NCI-H69 (cell line): ENCODE measurements at regions not wholly inside any gene's neighbourhood (a gene's known extent, or its start where the extent isn't known, plus 50 kb on each side); places are given as distances from the start of the nearest gene placed in this dataset.
"Not testable (repeated sequence)": the region's sequence is repeated elsewhere in the genome, so short reads cannot be mapped to it uniquely, and the experiment has no call there.

Source experiments
- DNase-seq: peaks from one replicate; lab custom pipeline; 2025; lab: John Stamatoyannopoulos, UW

DNA sequence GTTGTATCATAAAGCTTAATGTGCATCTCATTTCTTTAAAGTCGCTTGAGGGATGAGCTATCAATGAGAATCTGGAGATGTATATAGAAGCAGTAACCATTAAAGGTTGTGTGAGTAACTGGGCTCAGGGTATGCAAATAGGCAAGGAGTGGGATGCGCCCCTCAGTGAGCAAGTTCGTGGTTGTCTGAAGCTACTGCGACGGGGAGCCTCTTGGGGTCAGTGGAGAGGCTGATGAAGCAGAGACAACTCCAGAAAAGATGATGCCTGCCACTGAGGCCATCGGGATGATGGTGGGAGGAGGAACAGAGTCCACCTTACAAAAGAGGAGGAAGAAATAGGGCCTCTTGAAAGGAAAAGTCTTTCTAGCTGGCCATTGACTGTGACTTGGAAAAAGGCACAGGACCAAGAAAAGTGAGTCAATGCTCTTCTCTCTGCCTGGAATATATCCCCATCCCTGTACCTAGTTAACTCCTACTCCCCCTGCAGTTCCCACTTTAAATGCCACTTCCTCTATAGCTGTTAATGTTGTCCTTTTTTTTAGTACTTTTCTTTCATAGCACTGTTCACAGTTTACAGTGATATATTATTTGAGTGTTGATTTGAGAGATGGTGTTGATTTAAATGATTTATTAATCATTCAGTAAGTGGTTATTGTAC is 51.4 kb upstream of the LSM6 start:
- DNase-seq = no peak

DNA sequence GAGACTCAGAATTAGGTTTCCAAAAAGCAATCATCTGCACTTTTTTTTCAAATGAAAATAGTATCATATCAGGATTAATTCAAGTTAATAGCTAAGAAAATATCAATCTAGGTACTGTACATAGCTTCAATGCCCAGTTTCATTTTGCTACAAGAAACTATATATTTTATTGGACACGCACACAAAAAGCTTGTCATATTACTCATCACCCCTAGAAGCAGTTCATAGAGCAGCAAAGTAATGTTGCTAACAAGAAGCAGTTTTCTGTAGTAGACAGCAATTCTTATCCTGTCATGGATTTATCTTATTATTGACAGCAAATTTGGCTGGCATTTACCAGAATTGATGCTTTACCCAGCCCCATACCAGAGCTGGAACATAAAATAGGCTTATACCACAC is 52.3 kb upstream of the LSM6 start:
- DNase-seq = no peak

DNA sequence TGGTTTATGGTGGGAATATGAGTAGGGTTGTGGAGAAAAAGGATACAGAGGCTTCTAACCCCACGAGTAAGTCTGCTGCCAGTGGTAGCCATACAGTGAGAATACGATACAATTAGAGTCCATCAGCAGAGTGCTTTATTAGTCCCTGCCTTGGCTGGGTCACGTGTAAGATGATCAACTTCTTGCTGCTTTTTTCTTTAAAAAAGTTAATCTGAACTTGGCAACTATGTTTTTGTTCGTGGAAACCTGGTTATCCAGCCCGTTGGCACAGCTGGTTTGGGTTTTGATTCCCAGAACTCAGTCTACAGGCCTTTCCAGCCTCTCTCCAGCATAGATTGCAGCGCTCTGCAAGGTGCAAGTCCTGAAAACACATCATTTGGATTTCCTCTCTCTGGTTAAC is 53.1 kb upstream of the LSM6 start:
- DNase-seq = no peak

DNA sequence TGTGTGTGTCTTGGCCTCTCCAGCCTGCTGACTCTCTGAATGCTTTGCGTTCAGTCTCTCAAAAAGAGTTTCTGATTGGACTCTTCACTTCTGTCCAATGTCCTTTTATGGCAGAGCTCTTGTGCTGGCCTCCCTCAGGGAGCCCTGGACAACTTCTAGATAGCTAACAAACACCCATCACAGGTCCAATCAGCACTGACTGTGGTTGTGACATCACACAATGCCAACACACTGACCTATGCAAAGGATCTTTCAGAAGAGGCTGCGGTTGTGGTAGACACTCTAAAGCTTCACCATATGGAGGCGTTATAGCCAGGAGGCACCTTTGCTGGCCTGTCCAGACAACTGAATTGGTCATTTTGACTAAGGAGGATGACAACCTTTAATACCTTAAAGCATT is 53.8 kb upstream of the LSM6 start:
- no peak for DNase-seq

DNA sequence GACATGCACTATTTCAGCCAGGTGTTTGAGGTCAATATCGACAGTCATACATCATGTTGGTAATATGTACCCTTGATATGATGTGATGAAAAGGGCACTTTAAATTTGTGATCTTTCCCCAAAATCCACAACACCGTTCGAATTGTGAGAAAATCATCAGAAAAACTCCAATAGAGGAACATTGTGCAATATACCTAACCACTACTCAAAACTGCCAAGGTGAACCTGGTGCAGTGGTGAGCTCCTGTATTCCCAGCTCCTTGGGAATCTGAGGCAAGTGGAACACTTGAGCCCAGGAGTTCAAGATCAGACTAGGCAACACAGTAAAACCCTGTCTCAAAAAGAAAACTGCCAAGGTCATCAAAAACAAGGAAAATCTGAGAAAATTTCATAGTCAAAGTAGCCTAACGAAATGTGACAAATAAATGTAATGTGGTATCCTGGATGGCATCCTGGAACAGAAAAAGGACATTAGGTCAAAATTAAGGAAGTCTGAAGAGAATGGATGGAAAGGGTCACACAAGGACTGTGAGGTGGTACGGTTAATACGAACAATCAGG is 55.6 kb upstream of the LSM6 start:
- DNase-seq = no peak

DNA sequence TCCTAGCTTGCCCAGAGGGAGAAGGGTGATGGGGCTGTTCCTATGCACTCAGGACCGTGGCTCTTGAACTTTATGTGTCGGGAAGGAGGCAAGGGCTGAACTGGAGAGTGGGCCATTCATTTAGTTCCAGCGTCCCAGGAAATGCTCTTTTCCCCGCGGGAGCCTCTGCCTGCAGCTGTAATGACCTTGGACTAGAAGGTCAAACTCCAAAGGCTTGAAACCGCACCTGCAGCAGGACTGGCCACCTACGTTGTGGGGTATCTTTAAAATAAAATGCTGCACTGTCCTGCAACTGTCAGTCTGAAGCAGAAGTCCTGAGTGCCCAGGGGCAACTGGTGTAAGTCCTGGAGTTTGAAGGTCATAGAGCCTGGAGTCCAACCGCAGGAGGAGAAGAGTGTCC is 61.5 kb upstream of the LSM6 start:
- no peak for DNase-seq

DNA sequence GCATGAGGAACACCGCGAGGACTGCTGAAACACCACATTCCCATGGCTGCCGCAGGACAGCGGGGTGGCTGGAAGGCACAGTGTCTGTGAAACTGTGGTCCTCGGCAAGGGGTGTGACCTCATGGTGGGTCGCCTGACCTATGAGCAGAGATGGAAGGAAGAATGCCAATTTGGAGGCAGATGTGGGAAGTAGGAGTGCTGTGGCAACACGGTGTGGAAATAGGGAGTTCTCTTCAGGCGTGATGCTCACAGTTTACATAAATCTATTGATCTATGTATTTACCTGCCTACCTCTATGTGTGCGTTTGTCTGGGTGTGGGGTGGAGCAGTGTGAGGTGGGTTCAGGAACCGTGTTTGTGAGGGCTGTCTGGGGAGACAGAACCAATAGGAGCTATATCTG is 62.3 kb upstream of the LSM6 start:
- DNase-seq = no peak

DNA sequence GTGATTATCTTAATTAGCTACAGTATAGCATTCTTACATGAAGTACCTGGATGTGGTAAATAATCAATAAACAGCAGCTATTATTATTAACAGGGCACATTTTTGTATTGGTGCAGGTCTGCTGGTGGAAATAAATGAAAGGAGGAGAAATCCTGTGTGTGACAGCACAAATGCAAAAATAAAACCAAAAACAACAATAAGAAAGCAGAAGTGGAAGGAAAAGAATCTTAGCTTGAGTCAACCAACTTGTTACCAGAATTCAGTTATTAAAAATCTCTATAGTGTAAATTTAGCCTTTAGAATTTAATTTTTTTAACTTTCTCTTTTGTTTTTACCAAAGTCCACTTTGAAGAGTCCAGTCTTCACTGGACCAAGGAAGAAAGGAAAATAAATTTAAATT is 63.1 kb upstream of the LSM6 start:
- DNase-seq = no peak

DNA sequence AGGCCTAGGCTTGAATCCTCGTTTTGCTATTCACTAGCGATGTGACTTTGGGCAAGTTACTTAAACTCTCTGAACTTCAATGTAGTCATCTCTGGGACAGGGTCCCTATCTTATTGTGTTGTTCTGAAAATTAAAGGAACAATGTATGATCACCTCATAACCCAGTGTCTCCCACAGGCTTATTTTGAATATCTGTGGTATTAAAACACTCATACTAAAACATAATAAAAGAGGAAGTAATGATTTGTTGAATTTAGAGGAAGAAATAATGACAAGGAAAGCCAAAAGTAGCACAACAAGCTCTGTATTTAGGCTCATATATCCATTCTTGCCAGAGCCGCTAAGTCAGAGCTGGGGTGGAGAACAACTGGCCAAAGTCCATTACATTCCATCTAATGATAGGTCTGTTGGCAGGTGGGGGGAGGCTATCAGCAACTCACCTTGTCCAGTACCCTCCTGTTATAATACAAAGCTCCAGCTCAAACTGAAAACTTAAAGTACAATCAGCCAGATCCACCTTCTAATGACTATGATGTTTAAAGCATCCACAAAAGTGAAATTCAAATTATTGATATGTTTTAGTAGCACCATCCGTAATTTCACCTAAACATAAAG is 64.5 kb upstream of the LSM6 start:
- no peak for DNase-seq

DNA sequence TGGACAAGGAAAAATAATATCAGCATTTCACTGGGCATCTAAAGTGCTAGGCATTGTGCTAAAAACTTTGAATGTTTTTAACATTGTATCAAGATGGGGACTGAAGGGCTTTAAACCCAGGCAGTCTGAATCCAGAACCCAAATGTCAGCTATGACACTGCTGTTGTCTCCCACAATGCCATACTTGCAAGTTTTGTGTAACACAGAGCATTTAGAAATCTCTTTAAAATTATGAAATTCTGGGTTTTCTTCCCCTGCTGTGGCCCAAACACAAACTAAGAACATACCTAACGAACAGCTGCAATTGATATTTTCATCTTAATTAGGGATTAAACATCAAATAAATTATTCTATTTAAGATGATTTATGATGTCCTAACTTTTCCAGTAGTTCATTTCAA is 66.8 kb upstream of the LSM6 start:
- DNase-seq = no peak

DNA sequence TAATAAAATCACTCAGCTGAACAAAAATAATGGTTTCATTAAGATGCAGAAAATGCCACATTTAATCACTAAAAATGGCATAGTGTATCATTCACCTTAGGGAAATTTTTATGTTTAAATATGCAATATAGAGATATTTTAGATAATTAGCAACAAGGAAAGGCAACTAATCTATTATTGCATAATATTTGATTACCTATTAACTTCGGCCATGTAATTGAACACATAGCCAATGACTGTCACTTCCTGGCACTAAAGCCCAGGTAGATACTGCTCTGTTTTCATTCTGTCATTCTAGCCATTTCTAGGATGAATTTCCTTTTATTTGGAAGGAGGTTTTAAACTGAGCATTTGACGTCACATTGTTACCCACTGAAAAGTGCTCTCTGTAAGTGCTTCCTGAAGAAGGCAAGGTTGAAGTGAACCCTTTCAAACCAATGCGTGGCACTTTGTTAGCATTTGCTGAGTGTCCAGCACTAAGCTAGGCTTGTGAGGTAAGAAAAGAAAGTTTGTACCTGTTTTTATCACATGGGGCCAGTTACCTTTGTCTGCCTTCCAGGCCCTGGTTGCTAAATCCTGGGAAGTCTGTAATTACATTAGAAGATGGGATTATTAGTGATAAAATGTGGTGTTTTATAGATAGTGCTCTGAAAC is 67.8 kb upstream of the LSM6 start:
- no peak for DNase-seq

DNA sequence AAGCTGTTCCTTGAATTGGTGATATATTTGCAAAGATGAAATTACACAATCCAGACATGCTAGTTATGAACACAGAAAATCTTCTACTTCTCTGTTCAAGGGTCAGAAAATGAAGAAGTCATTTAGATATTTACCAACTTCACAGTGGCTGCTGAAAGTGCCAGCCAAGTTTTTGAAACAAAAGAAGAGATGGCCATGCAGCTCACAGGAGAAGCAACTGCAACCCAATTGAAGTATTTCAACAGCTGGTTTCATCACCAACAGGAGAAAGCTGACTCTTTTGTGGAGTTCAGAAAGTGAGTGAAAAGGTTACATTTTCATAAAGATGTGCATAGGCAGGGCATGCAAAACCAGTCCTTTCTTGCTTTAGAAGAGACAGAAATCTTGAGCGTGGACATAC is 70.1 kb upstream of the LSM6 start:
- DNase-seq = no peak

DNA sequence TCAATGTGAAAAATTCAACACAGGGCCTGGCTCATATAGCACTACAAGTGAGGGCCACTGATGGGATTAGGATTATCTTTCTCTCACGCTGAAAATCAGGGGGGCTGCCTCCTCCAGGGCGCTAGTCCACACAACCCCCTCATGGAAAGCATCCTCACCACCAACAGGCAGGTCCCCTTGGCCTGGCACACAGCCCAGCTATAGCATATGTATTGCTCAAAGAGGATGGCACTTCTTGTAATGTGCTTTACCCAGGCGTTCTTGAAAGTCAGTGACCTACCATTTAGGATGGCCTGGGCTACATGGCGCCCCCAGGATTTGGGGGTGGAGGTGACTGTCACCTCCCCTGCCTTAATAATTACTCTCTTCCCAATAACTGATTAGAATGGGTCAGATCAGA is 71.0 kb upstream of the LSM6 start:
- peak; percentile 4 for DNase-seq

DNA sequence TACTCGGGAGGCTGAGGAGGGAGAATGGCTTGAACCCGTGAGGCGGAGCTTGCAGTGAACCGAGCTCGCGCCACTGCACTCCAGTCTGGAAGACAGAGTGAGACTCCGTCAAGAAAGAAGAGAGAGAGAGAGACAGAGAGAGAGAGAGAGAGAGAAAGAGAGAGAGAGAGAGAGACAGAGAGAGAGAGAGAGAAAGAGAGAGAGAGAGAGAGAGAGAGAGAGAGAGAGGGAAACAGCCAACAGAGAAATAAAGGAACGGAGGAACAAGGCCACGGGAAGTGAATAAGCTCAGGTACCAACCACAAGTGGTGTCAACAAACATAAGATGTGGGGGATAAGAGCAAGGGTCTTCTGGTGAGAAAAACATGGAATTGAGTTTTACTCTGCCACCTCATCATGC is 71.5 kb upstream of the LSM6 start:
- DNase-seq = not testable (repeated sequence)

DNA sequence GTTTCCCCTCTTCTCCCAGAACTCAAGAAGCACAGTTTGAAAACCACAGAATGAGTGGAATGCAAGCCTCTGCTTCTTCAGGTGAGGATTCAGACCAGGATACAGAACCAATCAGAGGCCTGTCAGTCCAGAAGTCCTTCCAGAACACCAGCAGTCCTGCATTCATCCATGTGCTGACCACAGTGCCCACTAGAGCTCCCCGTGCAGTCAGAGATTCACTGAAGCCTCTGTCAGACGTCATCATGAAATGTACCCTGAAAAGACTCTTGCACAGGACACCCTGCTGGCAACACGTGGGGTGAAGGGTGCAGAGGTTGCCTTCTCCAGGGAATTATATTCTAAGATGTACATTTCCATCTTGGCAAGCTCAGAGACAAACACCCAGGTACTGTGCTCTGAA is 75.9 kb upstream of the LSM6 start:
- no peak for DNase-seq

DNA sequence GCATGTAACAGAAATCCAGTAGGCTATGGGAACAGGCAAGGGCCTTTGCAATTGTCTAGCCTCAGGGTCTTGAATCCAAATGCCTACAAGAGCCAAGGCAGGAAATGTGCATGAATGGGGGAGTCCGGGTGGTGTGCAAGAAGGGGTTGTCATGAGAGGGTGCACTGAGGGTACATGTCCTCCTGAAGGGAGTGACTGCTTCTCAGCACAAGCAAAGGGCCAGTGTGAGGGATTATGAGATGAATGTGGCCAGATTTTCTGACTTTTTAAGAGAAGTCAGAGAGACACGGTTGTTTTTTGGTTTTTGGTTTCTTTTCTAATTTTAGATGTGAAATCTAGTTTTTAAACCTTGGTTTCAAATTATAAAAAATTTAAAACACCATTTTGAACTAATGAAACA is 76.5 kb upstream of the LSM6 start:
- DNase-seq = no peak

DNA sequence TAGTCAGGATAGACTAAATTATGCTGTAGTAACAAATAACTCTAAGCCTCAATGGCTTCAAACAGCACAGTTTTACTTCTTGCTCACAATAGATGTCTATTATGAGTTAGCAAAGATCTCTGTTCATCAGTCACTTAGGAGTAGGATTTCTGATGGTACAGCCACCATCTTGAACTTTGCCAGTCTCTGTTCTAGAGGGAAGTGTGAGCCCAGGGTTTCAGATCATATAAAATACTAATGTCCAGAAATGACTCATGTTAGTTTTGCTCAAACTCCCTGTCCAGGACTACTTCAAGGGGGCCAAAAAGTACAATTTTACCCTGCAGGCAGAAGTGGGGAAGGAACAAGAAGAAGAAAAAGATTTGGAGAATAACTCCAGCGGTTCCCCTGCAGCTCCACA is 77.1 kb upstream of the LSM6 start:
- no peak for DNase-seq

DNA sequence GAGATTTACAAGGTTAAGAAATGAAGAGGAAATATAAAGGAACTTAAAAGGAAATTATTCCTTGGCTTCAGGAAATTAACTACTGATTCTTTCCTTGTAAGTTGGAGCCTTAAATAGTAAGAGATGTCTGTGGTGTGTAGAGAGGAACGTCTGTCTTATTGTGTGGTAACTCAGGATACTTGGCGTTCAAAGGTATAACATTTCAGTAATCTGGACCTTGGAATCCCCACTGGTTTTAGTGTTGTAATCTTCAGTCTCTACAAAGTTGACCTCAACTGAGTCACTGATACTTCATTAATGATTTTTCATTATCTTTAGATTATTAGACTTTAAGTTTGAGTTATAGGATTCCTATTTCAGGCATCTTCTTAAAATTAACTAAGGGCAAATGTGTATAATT is 79.1 kb upstream of the LSM6 start:
- no peak for DNase-seq

DNA sequence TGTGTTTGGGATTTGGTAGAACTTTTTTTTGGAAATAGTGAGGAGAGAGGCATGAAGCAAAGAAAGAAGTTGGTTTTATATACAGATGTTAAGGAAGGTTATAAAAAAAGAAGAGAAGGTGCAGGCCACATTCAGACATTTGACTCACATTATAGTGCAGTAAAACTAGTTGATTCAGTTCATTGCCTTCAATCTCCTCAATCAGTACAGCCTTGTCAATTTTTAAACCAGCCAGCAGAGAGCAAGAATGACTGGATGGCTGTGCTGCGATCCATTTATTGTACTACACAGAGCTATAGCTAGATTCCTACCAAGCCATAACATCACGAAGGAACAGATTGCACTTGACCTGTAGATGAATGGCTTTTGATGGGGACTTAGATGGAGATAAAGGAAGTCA is 79.7 kb upstream of the LSM6 start:
- DNase-seq = no peak

DNA sequence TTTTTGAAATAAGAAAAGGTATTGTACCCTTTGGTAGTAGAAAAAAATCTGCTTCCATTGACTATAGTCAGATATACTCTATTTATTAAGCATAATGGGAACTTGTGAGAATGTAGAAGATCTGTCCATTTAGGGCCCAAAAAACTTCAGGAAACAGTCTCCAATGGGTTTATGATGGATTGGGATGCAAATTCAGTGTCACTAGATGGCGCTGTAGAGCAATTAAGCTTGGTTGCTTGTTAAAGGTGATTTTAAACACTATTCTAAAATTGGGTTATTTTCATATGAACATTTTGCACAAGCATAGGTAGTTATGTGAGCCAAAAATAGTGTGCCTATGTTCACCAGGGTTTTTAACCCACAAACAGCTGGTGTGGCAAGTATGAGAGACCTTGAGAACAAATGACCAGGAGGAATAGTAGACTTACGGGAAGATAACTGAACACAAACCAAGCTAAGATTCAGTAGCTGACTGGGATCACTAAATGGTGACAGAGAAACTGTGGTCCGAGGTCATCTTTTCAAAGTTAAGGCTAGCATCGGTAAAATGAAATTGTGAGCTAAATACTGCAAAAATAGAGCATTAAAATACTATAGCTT is 80.3 kb upstream of the LSM6 start:
- peak; percentile 65 for DNase-seq

DNA sequence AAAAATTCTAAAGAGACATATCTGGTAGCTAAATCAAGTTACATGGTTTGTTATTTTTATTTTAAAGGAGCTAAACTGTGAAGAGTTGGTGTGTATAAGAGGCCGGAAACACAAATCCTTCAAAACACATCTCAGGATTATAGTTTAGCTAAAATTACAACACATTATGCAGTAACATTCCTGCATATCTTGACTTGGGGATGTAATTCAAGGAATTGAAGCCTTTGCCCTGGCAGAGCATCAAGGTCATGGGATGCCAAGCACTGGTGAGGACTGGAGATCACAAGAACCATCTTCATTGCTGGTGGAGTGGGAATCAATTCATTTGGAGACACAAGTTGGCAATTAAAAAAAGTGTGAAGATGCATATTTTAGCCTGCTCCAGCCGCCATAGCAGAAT is 86.8 kb upstream of the LSM6 start:
- no peak for DNase-seq

DNA sequence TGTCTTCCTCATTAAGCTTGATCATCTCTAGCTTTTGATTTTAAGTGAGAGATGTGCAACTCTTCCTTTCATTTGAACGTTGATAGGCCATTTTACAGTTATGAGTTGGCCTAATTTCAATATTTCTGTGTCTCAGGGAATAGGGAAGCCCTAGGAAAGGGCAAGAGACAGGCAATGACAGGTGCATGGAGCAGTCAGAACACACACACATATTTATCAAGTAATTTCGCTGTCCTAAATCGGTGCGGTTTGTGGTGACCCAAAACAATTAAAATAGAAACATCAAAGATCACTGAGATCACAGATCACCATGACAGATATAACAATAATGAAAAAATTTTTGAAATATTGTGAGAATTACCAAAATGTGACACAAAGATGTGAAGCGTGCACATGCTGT is 87.7 kb upstream of the LSM6 start:
- DNase-seq = no peak

DNA sequence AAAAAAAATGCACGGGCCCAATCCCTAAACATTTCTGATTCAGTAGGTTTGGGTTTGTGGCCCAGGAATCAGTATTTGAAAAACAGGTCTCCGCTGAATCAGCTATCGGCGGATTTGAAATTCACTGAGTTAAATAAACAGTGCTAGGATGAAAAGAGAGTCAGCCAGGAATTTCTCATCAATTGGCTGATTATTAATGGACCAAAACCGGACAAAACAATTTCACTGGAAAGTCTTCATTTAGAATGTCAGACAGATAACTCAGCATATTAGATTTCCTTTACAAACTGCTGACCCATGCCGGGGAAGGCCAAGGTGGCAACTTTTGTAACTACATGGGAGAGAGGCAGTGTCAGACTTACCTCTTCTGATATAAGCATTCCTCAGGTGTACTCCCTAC is 99.4 kb upstream of the LSM6 start:
- DNase-seq = no peak
